ENCODE measurements at regions not wholly inside any gene's neighbourhood (a gene's known extent, or its start where the extent isn't known, plus 50 kb on each side); places are given as distances from the start of the nearest gene placed in this dataset.

- TF ChIP-seq ZNF354C (tag by site-specific recombination; IDR thresholded peaks at IDR 0.05; ENCODE audit: borderline replicate concordance, low read depth) (no peak), CTCF (tag by site-specific recombination; IDR thresholded peaks at IDR 0.05) (no peak), ZNF37A (tag by site-specific recombination; IDR thresholded peaks at IDR 0.05) (no peak), ZBTB6 (tag by site-specific recombination; IDR thresholded peaks at IDR 0.05) (no peak), ZNF580 (tag by site-specific recombination; IDR thresholded peaks at IDR 0.05) (no peak), PBX3 (CRISPR knock-in tag; IDR thresholded peaks at IDR 0.05) (no peak), ZNF561 (tag by site-specific recombination; IDR thresholded peaks at IDR 0.05; ENCODE audit: borderline replicate concordance) (no peak), GLI4 (tag by site-specific recombination; IDR thresholded peaks at IDR 0.05) (no peak), PRDM10 (tag by site-specific recombination; IDR thresholded peaks at IDR 0.05) (no peak), ZNF777 (tag by site-specific recombination; IDR thresholded peaks at IDR 0.05; ENCODE audit: borderline replicate concordance) (no peak)
Measured at GRCh38 chr2:205892665-205893259, 193.2 kb downstream of the INO80D start.
